K562 (cell line): ENCODE measurements at regions not wholly inside any gene's neighbourhood (a gene's known extent, or its start where the extent isn't known, plus 50 kb on each side); places are given as distances from the start of the nearest gene placed in this dataset.

ENCODE experiments used
- ATAC-seq: fragments of 200-7000 bp; cut with Tn5 transposase; 3 replicates; pipeline ENCODE4 v1.9.1; 2020; ENCODE audit warnings: moderate library complexity
- BruUV-seq: library from RNA; stranded (reverse); fragments of 400-500 nt; replicated peaks from 2 replicates; lab custom pipeline; 2021; lab: Mats Ljungman, UMichigan
- CTCF ChIA-PET: fragments of 300-600 bp; formaldehyde crosslinking; extraction: SDS; loops from one replicate; lab custom pipeline; 2021; ENCODE audit warnings: low intra/inter-chr PET ratio; lab: Yijun Ruan, JAX
- POLR2A ChIA-PET: fragments of 300-600, 350-650 bp; sonication (Branson Sonifier 250); formaldehyde crosslinking; extraction: SDS; loops from one replicate; lab custom pipeline; 2021; ENCODE audit warnings: antibody characterized with exemption, inconsistent platforms; lab: Yijun Ruan, JAX
- DNase-seq, 4 experiments: peaks; one replicate each; pipeline versions ENCODE4 v3.0.0 to v3.0.0-alpha.2; 2011 to 2018; ENCODE audit warnings: low spot score in 3 of 4, mixed read lengths in 3 of 4; ENCODE audit errors: extremely low read depth in 1 of 4
- FAIRE-seq: peaks from 2 replicates; lab custom pipeline; 2011; peaks lifted over from hg19 to GRCh38; lab: Jason Lieb, UNC
- H2AFZ ChIP-seq: 2 replicates; pipeline ENCODE4 v1.6.0; 2011; ENCODE audit warnings: low read depth, low read length, control low read depth, inconsistent platforms
- H3K27ac ChIP-seq: fragments of 200-600 bp; 3 replicates; pipeline ENCODE4 v1.8.0; 2011; ENCODE audit warnings: low read depth, mild to moderate bottlenecking, control low read depth, inconsistent platforms, low read length, moderate library complexity, mixed read lengths; ENCODE audit errors: extremely low read depth
- H3K27me3 ChIP-seq, 2 experiments: fragments of 300-600 bp in 1 of 2; 2 replicates in 1 of 2; 3 replicates in 1 of 2; pipeline versions ENCODE4 v1.6.0 to v1.8.0; 2011; ENCODE audit warnings: inconsistent platforms in 2 of 2, low read length in 2 of 2, mild to moderate bottlenecking in 1 of 2, mixed read lengths in 1 of 2, moderate library complexity in 1 of 2; ENCODE audit not compliant: control insufficient read depth in 2 of 2, insufficient read depth in 2 of 2
- H3K36me3 ChIP-seq: fragments of 300-600 bp; 3 replicates; pipeline ENCODE4 v1.8.0; 2011; ENCODE audit warnings: mild to moderate bottlenecking, low read length, inconsistent platforms; ENCODE audit not compliant: control insufficient read depth, insufficient read depth
- H3K4me1 ChIP-seq, 2 experiments: fragments of 200-600 bp in 1 of 2; replicated peaks in 1 of 2; 2 replicates in 1 of 2; 3 replicates in 1 of 2; pipeline versions ENCODE4 v1.5.1 to v1.8.0; 2011; ENCODE audit warnings: inconsistent platforms in 2 of 2, low read length in 2 of 2, mild to moderate bottlenecking in 1 of 2, mixed read lengths in 1 of 2, moderate library complexity in 1 of 2; ENCODE audit not compliant: control insufficient read depth in 2 of 2, insufficient read depth in 2 of 2
- H3K4me2 ChIP-seq: 2 replicates; pipeline ENCODE4 v1.6.1; 2011; ENCODE audit warnings: low read length, control low read depth, inconsistent platforms, mixed read lengths; ENCODE audit not compliant: insufficient read depth
- H3K4me3 ChIP-seq: fragments of 200-600 bp; sonication (generic), shearing (Covaris generic); 2 replicates; pipeline ENCODE4 v1.5.1; 2016; ENCODE audit warnings: control low read depth, inconsistent platforms
- H3K79me2 ChIP-seq: fragments of 200-600 bp; 3 replicates; pipeline ENCODE4 v1.8.0; 2011; ENCODE audit warnings: low read length, inconsistent platforms; ENCODE audit not compliant: control insufficient read depth, insufficient read depth
- H3K9ac ChIP-seq, 2 experiments: 2 replicates each; pipeline versions ENCODE4 v1.6.0 to v1.6.1; 2011; ENCODE audit warnings: low read depth in 2 of 2, low read length in 2 of 2, control low read depth in 1 of 2, inconsistent platforms in 1 of 2, mild to moderate bottlenecking in 1 of 2, mixed read lengths in 1 of 2; ENCODE audit not compliant: insufficient read depth in 1 of 2
- H3K9me1 ChIP-seq: one replicate; pipeline ENCODE4 v1.6.0; 2011; ENCODE audit warnings: inconsistent platforms, mild to moderate bottlenecking, low read length, moderate library complexity; ENCODE audit not compliant: control insufficient read depth, insufficient read depth
- H3K9me3 ChIP-seq: replicated peaks from 2 replicates; pipeline ENCODE4 v1.5.1; 2011; ENCODE audit warnings: low read depth, low read length, inconsistent platforms; ENCODE audit not compliant: control insufficient read depth, insufficient read depth
- H4K20me1 ChIP-seq: replicated peaks from 2 replicates; pipeline ENCODE4 v1.6.1; 2011; ENCODE audit warnings: low read length, inconsistent platforms, mixed read lengths; ENCODE audit not compliant: control insufficient read depth, insufficient read depth
- CHD1 ChIP-seq: fragments of 200-600 bp; sonication (generic); IDR thresholded peaks from one replicate; pipeline ENCODE4 v1.6.1; 2012; ENCODE audit warnings: mild to moderate bottlenecking, moderate library complexity, low read length, inconsistent platforms
- FOSL1 ChIP-seq: fragments of 200-800 bp; sonication (Bioruptor generic); conservative IDR thresholded peaks from 2 replicates; pipeline ENCODE4 v1.6.1; 2016; ENCODE audit warnings: missing genetic modification characterization, missing compliant biosample characterization
- GATAD2A ChIP-seq: fragments of 450-650 bp; IDR thresholded peaks from 2 replicates; pipeline ENCODE4 v1.6.1; 2017
- HSF4 ChIP-seq: fragments of 250-450 bp; sonication (Bioruptor Pico); IDR thresholded peaks from 2 replicates; pipeline ENCODE4 v2.1.2; 2022; ENCODE audit warnings: mild to moderate bottlenecking, moderate library complexity, borderline replicate concordance
- IRF9 ChIP-seq: fragments of 450-650 bp; IDR thresholded peaks from 2 replicates; pipeline ENCODE4 v1.6.1; 2016; ENCODE audit warnings: missing biosample characterization, missing genetic modification characterization
- RBM39 ChIP-seq: fragments of 200-400 bp; formaldehyde crosslinking; optimal IDR thresholded peaks from 2 replicates; pipeline ENCODE3; 2018; ENCODE audit warnings: low read depth, low read length
- SREBF1 ChIP-seq: fragments of 150-350 bp; IDR thresholded peaks from 2 replicates; pipeline ENCODE4 v1.6.1; 2014; ENCODE audit warnings: antibody characterized with exemption, low read depth, low read length, borderline replicate concordance
- UBTF ChIP-seq, 2 experiments: IDR thresholded peaks; 2 replicates each; pipeline ENCODE4 v1.6.1; 2012; ENCODE audit warnings: improper control_type of control experiment in 2 of 2, low read depth in 2 of 2, low read length in 2 of 2, borderline replicate concordance in 1 of 2
- ZNF766 ChIP-seq: fragments of 200-800 bp; sonication (Bioruptor generic); conservative IDR thresholded peaks from 2 replicates; pipeline ENCODE4 v1.6.1; 2016; ENCODE audit warnings: missing genetic modification characterization, missing compliant biosample characterization
- WGBS: fragments of 100-300 bp; shearing (Covaris generic); methylation state at CpG from one replicate; pipeline ENCODE4 v1.1.6; 2016; ENCODE audit warnings: low coverage, mixed read lengths; ENCODE audit not compliant: insufficient coverage; ENCODE audit errors: missing lambda C conversion rate; 5-methylcytosine and 5-hydroxymethylcytosine counted together
- in situ Hi-C: fragments of 300-500 bp; cut with MboI; formaldehyde crosslinking; loops from 4 replicates; pipeline ENCODE4 v1.15.0; 2018; ENCODE audit warnings: inconsistent platforms, mixed read lengths
- intact Hi-C: fragments of 100-400 bp; cut with micrococcal nuclease; formaldehyde crosslinking; loops from 2 replicates; pipeline ENCODE4 v1.14.2; 2022

- H3K79me2 ChIP-seq = no peaks in the 10 kb centered on the region
- ATAC-seq (no peak), DNase-seq (no peak), FAIRE-seq (no peak)
- H3K4me2 ChIP-seq = no peak overlapping the region
- intact Hi-C loops (loop anchor here (5.0 kb wide), 1 partner anchor 242 kb away; no protein-coding TSS in a partner anchor), in situ Hi-C loops (loop anchor here (10.0 kb wide), 1 partner anchor 499 kb away; no protein-coding TSS in a partner anchor)
- H3K9ac ChIP-seq = no peak overlapping the region
- ChIA-PET POLR2A (no interaction called here), CTCF (no interaction called here)
- TF ChIP-seq ZNF766 (CRISPR knock-in tag) (peak; percentile 70; the same call in 1 of the 2 replicates), UBTF (IDR thresholded peaks at IDR 0.05; ENCODE audit: borderline replicate concordance in 1 of 2, low read depth in 2 of 2, low read length in 2 of 2) (no peak)
- H3K27me3 ChIP-seq = no peaks in the 10 kb centered on the region
- no peak overlapping the region for H3K4me3 ChIP-seq
- no peaks in the 10 kb centered on the region; a peak in 2 of 5 replicates for H3K4me1 ChIP-seq
- no TSS peak for BruUV-seq
- WGBS = 7% methylated on average over 2 of the region's 2 CpGs
- no peaks in the 10 kb centered on the region for H4K20me1 ChIP-seq
- H3K9me1 ChIP-seq = no peaks in the 10 kb centered on the region
- H3K27ac ChIP-seq = no peak overlapping the region
- H3K36me3 ChIP-seq = no peaks in the 10 kb centered on the region
- H3K9me3 ChIP-seq = 0 out of 2 replicates have a peak, but pooled peaks cover 6% of the 10 kb centered on the region
- no peak overlapping the region for H2AFZ ChIP-seq
Measured at GRCh38 chr1:224054012-224054411, 59.9 kb upstream of the FBXO28 start.

GRCh38 chr1:224053456-224053855 is 60.5 kb upstream of the FBXO28 start:
- Histone ChIP-seq H4K20me1 (no peaks in the 10 kb centered on the region), H3K9ac (no peak overlapping the region), H3K79me2 (no peaks in the 10 kb centered on the region), H3K27ac (no peak overlapping the region), H3K4me2 (no peak overlapping the region), H2AFZ (no peak overlapping the region), H3K4me1 (no peaks in the 10 kb centered on the region; a peak in 2 of 5 replicates), H3K36me3 (no peaks in the 10 kb centered on the region), H3K4me3 (no peak overlapping the region), H3K9me3 (0 out of 2 replicates have a peak, but pooled peaks cover 6% of the 10 kb centered on the region), H3K27me3 (no peaks in the 10 kb centered on the region), H3K9me1 (no peaks in the 10 kb centered on the region)
- 29% methylated on average over 5 of the region's 5 CpGs for whole genome bisulfite sequencing
- ATAC-seq = no peak
- in situ Hi-C loops = loop anchor here (10.0 kb wide), 1 partner anchor 499 kb away; no protein-coding TSS in a partner anchor
- DNase-seq = no peak
- ChIA-PET CTCF (no interaction called here), POLR2A (no interaction called here)
- intact Hi-C loops = loop anchor here (5.0 kb wide), 1 partner anchor 241 kb away; no protein-coding TSS in a partner anchor
- no TSS peak for BruUV-seq
- FAIRE-seq = no peak
- TF ChIP-seq CHD1 (no peak), GATAD2A (no peak), FOSL1 (no peak), RBM39 (no peak), HSF4 (no peak), IRF9 (tag) (no peak), SREBF1 (no peak)
